GM12878 (cell line): ENCODE measurements at regions not wholly inside any gene's neighbourhood (a gene's known extent, or its start where the extent isn't known, plus 50 kb on each side); places are given as distances from the start of the nearest gene placed in this dataset.

Experiments used
- ATAC-seq: fragments of 200-7000 bp; cut with Tn5 transposase; 3 replicates; pipeline ENCODE4 v1.9.1; 2020; ENCODE audit warnings: mild to moderate bottlenecking, moderate library complexity
- BruUV-seq: library from RNA; stranded (reverse); fragments of 400-500 nt; replicated peaks from 2 replicates; lab custom pipeline; 2021; lab: Mats Ljungman, UMichigan
- CTCF ChIA-PET: fragments of 300-600 bp; sonication (Branson Sonifier 250); formaldehyde crosslinking; extraction: SDS; loops from one replicate; lab custom pipeline; 2021; ENCODE audit warnings: inconsistent platforms; lab: Yijun Ruan, JAX
- POLR2A ChIA-PET: fragments of 350-600 bp; formaldehyde crosslinking; extraction: SDS; loops from one replicate; lab custom pipeline; 2021; ENCODE audit warnings: inconsistent platforms; lab: Charles Lee
- RAD21 ChIA-PET: fragments of 300-600 bp; sonication (Branson Sonifier 250); formaldehyde crosslinking; loops from one replicate; lab custom pipeline; 2023; ENCODE audit warnings: antibody characterized with exemption; ENCODE audit not compliant: unreplicated experiment; lab: Charles Lee
- SMC1A ChIA-PET: fragments of 300-600 bp; sonication (Branson Sonifier 250); formaldehyde crosslinking; loops from one replicate; lab custom pipeline; 2023; ENCODE audit not compliant: unreplicated experiment, uncharacterized antibody; lab: Charles Lee
- DNase-seq: peaks from one replicate; pipeline ENCODE4 v3.0.0-alpha.2; 2011; ENCODE audit warnings: low read depth, low spot score
- FAIRE-seq: peaks from 3 replicates; lab custom pipeline; 2011; peaks lifted over from hg19 to GRCh38; lab: Jason Lieb, UNC
- H2AFZ ChIP-seq: 2 replicates; pipeline ENCODE4 v1.6.0; 2011; ENCODE audit warnings: low read depth, low read length, control low read depth; ENCODE audit not compliant: control insufficient read depth
- H3K27ac ChIP-seq: 2 replicates; pipeline ENCODE4 v1.5.1; 2011; ENCODE audit warnings: control low read depth; ENCODE audit not compliant: control insufficient read depth, insufficient read depth
- H3K27me3 ChIP-seq, 2 experiments: replicated peaks in 1 of 2; 2 replicates each; pipeline versions ENCODE4 v1.6.0 to v1.6.1; 2011; ENCODE audit warnings: low read length in 1 of 2; ENCODE audit not compliant: control insufficient read depth in 2 of 2, insufficient read depth in 2 of 2
- H3K36me3 ChIP-seq, 2 experiments: 2 replicates each; pipeline ENCODE4 v1.5.1; 2011; ENCODE audit warnings: low read length in 1 of 2; ENCODE audit not compliant: control insufficient read depth in 2 of 2, insufficient read depth in 2 of 2
- H3K4me1 ChIP-seq: 2 replicates; pipeline ENCODE4 v1.6.1; 2011; ENCODE audit warnings: mild to moderate bottlenecking, low read length, moderate library complexity, mixed read lengths; ENCODE audit not compliant: control insufficient read depth, insufficient read depth
- H3K4me2 ChIP-seq: 2 replicates; pipeline ENCODE4 v1.6.0; 2011; ENCODE audit warnings: control low read depth; ENCODE audit not compliant: control insufficient read depth, insufficient read depth
- H3K4me3 ChIP-seq: fragments of 200-600 bp; sonication (generic); 2 replicates; pipeline ENCODE4 v1.5.1; 2016
- H3K79me2 ChIP-seq: 2 replicates; pipeline ENCODE4 v1.6.0; 2011; ENCODE audit warnings: low read length; ENCODE audit not compliant: control insufficient read depth, insufficient read depth
- H3K9ac ChIP-seq: 2 replicates; pipeline ENCODE4 v1.8.0; 2011; ENCODE audit warnings: low read length, control low read depth, mixed read lengths; ENCODE audit not compliant: control insufficient read depth, insufficient read depth
- H3K9me3 ChIP-seq: replicated peaks from 3 replicates; pipeline ENCODE4 v1.5.1; 2011; ENCODE audit warnings: mild to moderate bottlenecking, low read length; ENCODE audit not compliant: control insufficient read depth, insufficient read depth
- H4K20me1 ChIP-seq: 2 replicates; pipeline ENCODE4 v1.6.0; 2011; ENCODE audit not compliant: control insufficient read depth, insufficient read depth
- CBFB ChIP-seq: IDR thresholded peaks from 2 replicates; pipeline ENCODE4 v1.6.1; 2016; ENCODE audit warnings: antibody characterized with exemption, low read depth
- HDAC2 ChIP-seq: fragments of 200-600 bp; sonication (generic); IDR thresholded peaks from 2 replicates; pipeline ENCODE4 v1.6.1; 2017
- IKZF2 ChIP-seq, 2 experiments: fragments of 450-650 bp; IDR thresholded peaks; 2 replicates each; pipeline ENCODE4 v1.6.1; 2017; ENCODE audit warnings: mild to moderate bottlenecking in 2 of 2, moderate library complexity in 2 of 2
- LARP7 ChIP-seq: fragments of 450-650 bp; IDR thresholded peaks from 2 replicates; pipeline ENCODE4 v1.6.1; 2017; ENCODE audit warnings: mild to moderate bottlenecking
- MYC ChIP-seq: IDR thresholded peaks from 2 replicates; pipeline ENCODE4 v1.6.1; 2011; ENCODE audit warnings: mild to moderate bottlenecking, low read length, moderate library complexity, inconsistent platforms; ENCODE audit not compliant: insufficient read depth, insufficient replicate concordance, insufficient read length, severe bottlenecking
- NFYB ChIP-seq: IDR thresholded peaks from 2 replicates; pipeline ENCODE4 v1.6.1; 2011; ENCODE audit warnings: low read depth, mild to moderate bottlenecking, low read length, improper control_type of control experiment, moderate library complexity; ENCODE audit not compliant: insufficient read depth
- ZBTB40 ChIP-seq: fragments of 450-650 bp; IDR thresholded peaks from 2 replicates; pipeline ENCODE4 v1.6.1; 2016; ENCODE audit warnings: mild to moderate bottlenecking, moderate library complexity, borderline replicate concordance
- WGBS: methylation state at CpG from one replicate; pipeline ENCODE4 v1.1.6; 2016; ENCODE audit warnings: low lambda C conversion rate; ENCODE audit not compliant: insufficient replicate concordance, insufficient coverage; ENCODE audit errors: missing lambda C conversion rate; 5-methylcytosine and 5-hydroxymethylcytosine counted together
- in situ Hi-C: fragments of 300-500 bp; cut with MboI; formaldehyde crosslinking; loops from 9 replicates; pipeline ENCODE4 v1.14.3; 2018; ENCODE audit warnings: mixed read lengths
- intact Hi-C: fragments of 100-400 bp; cut with micrococcal nuclease; formaldehyde crosslinking; loops from one replicate; pipeline ENCODE4 v1.14.2; 2022; ENCODE audit not compliant: unreplicated experiment

- no peak for TF ChIP-seq ZBTB40
- TF ChIP-seq LARP7: no peak
- TF ChIP-seq MYC: no peak
- no peak for TF ChIP-seq CBFB
These were observed 351.8 kb downstream of the GABRB3 start (continued) for GRCh38 chr15:26421065-26421464.

GRCh38 chr15:26395624-26396023, 377.2 kb downstream of the GABRB3 start:
- DNase-seq: no peak
- H3K79me2 ChIP-seq: no peaks in the 10 kb centered on the region
- H4K20me1 ChIP-seq: no peaks in the 10 kb centered on the region
- POLR2A ChIA-PET: no interaction called here
- H3K36me3 ChIP-seq: no peaks in the 10 kb centered on the region
- H3K9ac ChIP-seq: no peak overlapping the region
- 0% methylated on average over 4 of the region's 4 CpGs for WGBS
- no peak for FAIRE-seq
- SMC1A ChIA-PET: no interaction called here
- RAD21 ChIA-PET: no interaction called here
- H2AFZ ChIP-seq: no peak overlapping the region
- H3K4me3 ChIP-seq: no peak overlapping the region
- no peak for ATAC-seq
- CTCF ChIA-PET: no interaction called here
- no peaks in the 10 kb centered on the region; the same call in 2 of the 3 replicates for H3K9me3 ChIP-seq
- no peak overlapping the region for H3K4me2 ChIP-seq
- no peaks in the 10 kb centered on the region for H3K27me3 ChIP-seq
- TF ChIP-seq NFYB (no peak), IKZF2 (IDR thresholded peaks at IDR 0.05) (no peak), HDAC2 (no peak)
- TF ChIP-seq, all 136 proteins: peak for 0
- intact Hi-C loops (no loop called here), in situ Hi-C loops (no loop called here)
- Histone ChIP-seq H3K4me1 (no peaks in the 10 kb centered on the region), H3K27ac (no peak overlapping the region)
- BruUV-seq: no TSS peak
